PC-9 (cell line): ENCODE measurements at regions not wholly inside any gene's neighbourhood (a gene's known extent, or its start where the extent isn't known, plus 50 kb on each side); places are given as distances from the start of the nearest gene placed in this dataset.

Source experiments
- EZH2 ChIP-seq: fragments of 200-600 bp; sonication (generic); IDR thresholded peaks from 2 replicates; pipeline ENCODE4 v1.8.0; 2017; ENCODE audit warnings: antibody characterized with exemption, low read depth
- TF ChIP-seq, protein P1 (sequence below): fragments of 200-600 bp; sonication (generic); conservative IDR thresholded peaks from 2 replicates; pipeline ENCODE4 v1.6.1; 2017; ENCODE audit warnings: mixed run types, antibody characterized with exemption, mild to moderate bottlenecking, moderate library complexity

DNA sequence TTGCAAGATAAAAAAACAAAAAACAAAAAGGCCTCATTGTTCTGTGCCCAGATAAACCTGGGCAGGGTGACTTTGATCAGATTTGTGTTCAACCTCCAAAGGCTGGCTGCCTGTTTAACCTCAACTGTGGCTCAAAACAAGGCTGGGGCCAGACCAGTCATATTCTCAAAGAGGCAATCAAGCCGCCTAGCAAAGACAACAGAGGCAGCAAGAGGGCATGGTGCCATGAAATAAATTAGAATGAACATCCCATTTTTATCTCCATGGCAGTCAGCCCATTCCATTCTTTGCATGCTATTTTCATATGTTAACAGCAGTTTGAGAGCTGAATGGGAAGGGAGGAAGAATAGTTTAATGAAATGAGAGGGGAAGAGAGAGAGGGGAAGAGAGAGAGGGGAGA, 1150.3 kb downstream of the TYW1 start:
- TF ChIP-seq, protein P1, sequence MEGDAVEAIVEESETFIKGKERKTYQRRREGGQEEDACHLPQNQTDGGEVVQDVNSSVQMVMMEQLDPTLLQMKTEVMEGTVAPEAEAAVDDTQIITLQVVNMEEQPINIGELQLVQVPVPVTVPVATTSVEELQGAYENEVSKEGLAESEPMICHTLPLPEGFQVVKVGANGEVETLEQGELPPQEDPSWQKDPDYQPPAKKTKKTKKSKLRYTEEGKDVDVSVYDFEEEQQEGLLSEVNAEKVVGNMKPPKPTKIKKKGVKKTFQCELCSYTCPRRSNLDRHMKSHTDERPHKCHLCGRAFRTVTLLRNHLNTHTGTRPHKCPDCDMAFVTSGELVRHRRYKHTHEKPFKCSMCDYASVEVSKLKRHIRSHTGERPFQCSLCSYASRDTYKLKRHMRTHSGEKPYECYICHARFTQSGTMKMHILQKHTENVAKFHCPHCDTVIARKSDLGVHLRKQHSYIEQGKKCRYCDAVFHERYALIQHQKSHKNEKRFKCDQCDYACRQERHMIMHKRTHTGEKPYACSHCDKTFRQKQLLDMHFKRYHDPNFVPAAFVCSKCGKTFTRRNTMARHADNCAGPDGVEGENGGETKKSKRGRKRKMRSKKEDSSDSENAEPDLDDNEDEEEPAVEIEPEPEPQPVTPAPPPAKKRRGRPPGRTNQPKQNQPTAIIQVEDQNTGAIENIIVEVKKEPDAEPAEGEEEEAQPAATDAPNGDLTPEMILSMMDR, result no peak
- TF ChIP-seq EZH2, result no peak
